DND-41 (cell line): ENCODE measurements at regions not wholly inside any gene's neighbourhood (a gene's known extent, or its start where the extent isn't known, plus 50 kb on each side); places are given as distances from the start of the nearest gene placed in this dataset.

Experiments
- CTCF ChIP-seq: IDR thresholded peaks from 2 replicates; pipeline ENCODE4 v1.5.1; 2012; ENCODE audit warnings: borderline replicate concordance, low read length, moderate library complexity, mild to moderate bottlenecking; ENCODE audit not compliant: poor library complexity, severe bottlenecking; ENCODE audit errors: extremely low read depth
- EZH2 ChIP-seq: IDR thresholded peaks from 3 replicates; pipeline ENCODE4 v1.6.1; 2012; ENCODE audit warnings: borderline replicate concordance, low read depth, mild to moderate bottlenecking, moderate library complexity, low read length, inconsistent platforms; ENCODE audit not compliant: severe bottlenecking

DNA sequence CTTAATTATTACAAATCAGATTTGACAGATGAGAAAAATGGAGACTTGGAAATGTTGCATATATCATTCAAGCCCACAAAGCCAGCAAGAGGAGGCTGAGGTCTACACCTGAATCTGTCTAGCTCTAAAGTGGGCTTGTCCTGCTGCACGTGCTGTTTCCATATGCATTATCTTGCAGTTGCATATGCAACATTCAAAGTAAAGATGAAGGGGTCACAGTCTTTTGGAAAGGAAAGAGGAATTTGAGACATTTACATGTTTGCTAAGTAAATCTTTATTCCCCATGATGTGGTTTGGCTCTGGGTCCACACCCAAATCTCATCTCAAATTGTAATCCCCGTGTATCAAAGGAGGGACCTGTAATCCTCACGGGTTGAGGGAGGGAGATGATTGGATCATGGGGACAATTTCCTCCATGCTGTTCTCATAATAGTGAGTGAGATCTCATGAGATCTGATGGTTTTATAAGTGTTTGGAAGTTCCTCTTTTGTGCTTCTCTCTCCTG, 98.3 kb downstream of the BACH1 start:
- TF ChIP-seq CTCF (no peak), EZH2 (no peak)
